AG04450 (cell line): ENCODE measurements at regions not wholly inside any gene's neighbourhood (a gene's known extent, or its start where the extent isn't known, plus 50 kb on each side); places are given as distances from the start of the nearest gene placed in this dataset.
"Not testable (repeated sequence)": the region's sequence is repeated elsewhere in the genome, so short reads cannot be mapped to it uniquely, and the experiment has no call there.

Experiments
- CTCF ChIA-PET: fragments of 300-600, 350-600 bp; formaldehyde crosslinking; extraction: SDS; loops from one replicate; lab custom pipeline; 2022; ENCODE audit warnings: antibody characterized with exemption, inconsistent platforms; lab: Charles Lee
- POLR2A ChIA-PET: fragments of 350-600 bp; formaldehyde crosslinking; extraction: SDS; loops from one replicate; lab custom pipeline; 2021; ENCODE audit warnings: antibody characterized with exemption, inconsistent platforms; lab: Yijun Ruan, JAX
- DNase-seq: peaks from one replicate; pipeline ENCODE4 v3.0.0-alpha.2; 2011; ENCODE audit warnings: low read depth, low spot score
- H3K27ac ChIP-seq: one replicate; pipeline ENCODE4 v1.5.1; 2012; ENCODE audit warnings: low read depth, low read length, control low read depth
- H3K27me3 ChIP-seq: one replicate; pipeline ENCODE4 v1.6.0; 2012; ENCODE audit warnings: low read length; ENCODE audit not compliant: control insufficient read depth, insufficient read depth
- H3K4me3 ChIP-seq: 2 replicates; pipeline ENCODE4 v1.5.1; 2011; ENCODE audit warnings: mild to moderate bottlenecking, low read depth, low read length, control low read depth
- H3K9me3 ChIP-seq: 2 replicates; pipeline ENCODE4 v1.5.1; 2012; ENCODE audit warnings: low read length; ENCODE audit not compliant: control insufficient read depth, insufficient read depth
- CTCF ChIP-seq: IDR thresholded peaks from 2 replicates; pipeline ENCODE4 v1.5.1; 2011; ENCODE audit warnings: low read depth, low read length, control low read depth, inconsistent platforms

DNA sequence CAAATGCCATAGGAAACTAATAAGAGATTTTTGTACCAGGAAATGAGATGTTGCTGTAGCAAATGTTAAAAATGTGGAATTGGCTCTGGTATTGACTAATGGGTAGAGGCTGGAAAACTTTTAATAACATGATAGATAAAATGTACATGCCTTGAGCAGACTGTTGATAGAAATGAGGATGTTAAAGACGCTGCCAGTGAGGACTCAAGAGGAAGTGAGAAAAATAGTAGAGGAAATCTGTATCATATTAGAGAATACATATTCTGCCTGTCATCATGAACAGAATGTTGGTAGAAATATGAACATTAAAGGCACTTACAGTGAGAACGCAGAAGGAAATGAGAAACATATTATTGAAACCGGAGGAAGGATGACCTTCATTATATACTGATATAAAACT, 577.2 kb upstream of the HTR2C start:
- Histone ChIP-seq H3K4me3 (no peak overlapping the region), H3K27me3 (no peaks in the 10 kb centered on the region), H3K27ac (no peak overlapping the region), H3K9me3 (no peaks in the 10 kb centered on the region; the same call in 1 of the 2 replicates)
- no peak for DNase-seq
- ChIA-PET POLR2A (no interaction called here), CTCF (no interaction called here)
- no peak for TF ChIP-seq CTCF

- no peaks in the 10 kb centered on the region for H3K9me3 ChIP-seq
- H3K4me3 ChIP-seq, result no peak overlapping the region
- DNase-seq, result no peak
- H3K27ac ChIP-seq, result no peak overlapping the region
- H3K27me3 ChIP-seq, result no peaks in the 10 kb centered on the region
- POLR2A ChIA-PET, result no interaction called here
- no peak for TF ChIP-seq CTCF
- CTCF ChIA-PET, result no interaction called here
These were observed 587.1 kb upstream of the HTR2C start for GRCh38 chrX:113996781-113997180.

GRCh38 chrX:113991720-113992119, 592.2 kb upstream of the HTR2C start:
- H3K4me3 ChIP-seq, POLR2A ChIA-PET, H3K27ac ChIP-seq, H3K27me3 ChIP-seq, H3K9me3 ChIP-seq, CTCF ChIA-PET, DNase-seq: not testable (repeated sequence)

DNA sequence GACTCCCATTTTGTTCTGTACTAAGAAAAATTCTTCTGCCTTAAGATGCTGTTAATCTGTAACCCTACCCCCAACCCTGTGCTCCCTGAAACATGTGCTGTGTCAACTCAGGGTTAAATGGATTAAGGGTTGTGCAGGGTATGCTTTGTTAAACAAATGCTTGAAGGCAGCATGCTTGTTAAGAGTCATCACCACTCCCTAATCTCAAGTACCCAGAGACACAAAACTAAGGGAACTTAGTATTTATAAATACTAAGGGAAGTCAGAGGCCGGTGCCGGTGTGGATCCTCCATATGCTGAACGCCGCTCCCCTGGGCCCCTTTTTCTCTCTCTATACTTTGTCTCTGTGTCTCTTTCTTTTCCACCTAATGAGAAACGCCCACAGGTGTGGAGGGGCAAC, 593.2 kb upstream of the HTR2C start:
- POLR2A ChIA-PET, DNase-seq, H3K27me3 ChIP-seq, H3K9me3 ChIP-seq, H3K27ac ChIP-seq, H3K4me3 ChIP-seq, CTCF ChIA-PET: not testable (repeated sequence)

GRCh38 chrX:113988315-113988935, 595.5 kb upstream of the HTR2C start:
- POLR2A ChIA-PET, H3K4me3 ChIP-seq, H3K27me3 ChIP-seq, CTCF ChIA-PET, H3K27ac ChIP-seq, H3K9me3 ChIP-seq, DNase-seq: not testable (repeated sequence)

GRCh38 chrX:113986427-113986826, 597.5 kb upstream of the HTR2C start:
- Histone ChIP-seq H3K27me3 (no peaks in the 10 kb centered on the region), H3K9me3 (no peaks in the 10 kb centered on the region), H3K27ac (no peak overlapping the region), H3K4me3 (no peak overlapping the region)
- ChIA-PET CTCF (no interaction called here), POLR2A (no interaction called here)
- TF ChIP-seq CTCF, result no peak
- no peak for DNase-seq
